Kidney (tissue), 13 donors: ENCODE measurements at regions not wholly inside any gene's neighbourhood (a gene's known extent, or its start where the extent isn't known, plus 50 kb on each side); places are given as distances from the start of the nearest gene placed in this dataset.

Experiments used
- DNase-seq, 5 donors: peaks; one replicate each; pipeline ENCODE4 v3.0.0-alpha.2; 2013 to 2020
- FAIRE-seq: peaks from 2 replicates; lab custom pipeline; 2012; peaks lifted over from hg19 to GRCh38; lab: Jason Lieb, UNC
- H3K27ac ChIP-seq, 2 donors: one replicate each; pipeline ENCODE4 v1.7.0; 2013; ENCODE audit warnings: low read depth in 2 of 2, low read length in 2 of 2, inconsistent platforms in 1 of 2
- H3K27me3 ChIP-seq: one replicate; pipeline ENCODE4 v1.7.1; 2013; ENCODE audit warnings: low read length, inconsistent platforms; ENCODE audit not compliant: control insufficient read depth, insufficient read depth
- H3K36me3 ChIP-seq, 3 donors: one replicate each; pipeline versions ENCODE4 v1.7.0 to v1.7.1; 2013; ENCODE audit warnings: low read length in 3 of 3, control low read depth in 1 of 3, inconsistent platforms in 1 of 3; ENCODE audit not compliant: insufficient read depth in 3 of 3, control insufficient read depth in 2 of 3
- H3K4me1 ChIP-seq, 3 donors: one replicate each; pipeline versions ENCODE4 v1.7.0 to v1.7.1; 2013; ENCODE audit warnings: low read length in 3 of 3, inconsistent platforms in 1 of 3, low read depth in 1 of 3; ENCODE audit not compliant: control insufficient read depth in 2 of 3, insufficient read depth in 2 of 3
- H3K4me3 ChIP-seq, 3 donors: one replicate each; pipeline versions ENCODE4 v1.7.0 to v1.8.1; 2013; ENCODE audit warnings: low read length in 3 of 3, control low read depth in 1 of 3, inconsistent platforms in 1 of 3
- H3K9ac ChIP-seq, 3 donors: one replicate each; pipeline versions ENCODE4 v1.7.0 to v1.7.1; 2013; ENCODE audit warnings: low read length in 3 of 3, control low read depth in 1 of 3, inconsistent platforms in 1 of 3
- H3K9me3 ChIP-seq, 3 donors: one replicate each; pipeline versions ENCODE4 v1.7.0 to v1.7.1; 2013; ENCODE audit warnings: low read length in 3 of 3, control low read depth in 1 of 3, inconsistent platforms in 1 of 3; ENCODE audit not compliant: control insufficient read depth in 2 of 3, insufficient read depth in 1 of 3
- CTCF ChIP-seq: IDR thresholded peaks from 3 replicates; pipeline ENCODE4 v1.5.1; 2012; ENCODE audit warnings: mild to moderate bottlenecking, moderate library complexity, borderline replicate concordance; ENCODE audit not compliant: insufficient read depth; ENCODE audit errors: extremely low read depth
- intact Hi-C: fragments of 100-400 bp; cut with DNase I; formaldehyde crosslinking; loops from one replicate; pipeline ENCODE4 v1.11.1; 2022
- donor health status: control.
- donor health status: control.
- donor health status: control.
- donor health status: control.
- donor health status: control.
- donor health status: DM: yes; HTN: yes; CAD: no.
- donor health status: Normal renal cell carcinoma (clear cell type).

- no peak overlapping the region for H3K9ac ChIP-seq
- H3K4me1 ChIP-seq = no peaks in the 10 kb centered on the region
- DNase-seq (no peak), FAIRE-seq (peak; percentile 77)
- no peak overlapping the region for H3K4me3 ChIP-seq
- H3K27me3 ChIP-seq = no peaks in the 10 kb centered on the region
- TF ChIP-seq CTCF = no peak
- intact Hi-C loops = no loop called here
- no peak overlapping the region for H3K27ac ChIP-seq
- no peaks in the 10 kb centered on the region for H3K36me3 ChIP-seq
- no peaks in the 10 kb centered on the region for H3K9me3 ChIP-seq
These were observed 703.0 kb upstream of the ZNF385D start for GRCh38 chr3:22453906-22454535.

- H3K4me3 ChIP-seq = no peak overlapping the region
- no peaks in the 10 kb centered on the region for H3K4me1 ChIP-seq
- no peak overlapping the region for H3K9ac ChIP-seq
- H3K27ac ChIP-seq = no peak overlapping the region
- no peaks in the 10 kb centered on the region for H3K36me3 ChIP-seq
- H3K9me3 ChIP-seq = no peaks in the 10 kb centered on the region
- FAIRE-seq (no peak), DNase-seq (no peak)
- no peak for TF ChIP-seq CTCF
- H3K27me3 ChIP-seq = no peaks in the 10 kb centered on the region
- intact Hi-C loops = no loop called here
These were observed 719.0 kb upstream of the ZNF385D start for GRCh38 chr3:22469995-22470394.

- Histone ChIP-seq H3K4me3 (no peak overlapping the region), H3K9me3 (no peaks in the 10 kb centered on the region), H3K27ac (no peak overlapping the region), H3K9ac (no peak overlapping the region), H3K36me3 (no peaks in the 10 kb centered on the region), H3K27me3 (no peaks in the 10 kb centered on the region), H3K4me1 (no peaks in the 10 kb centered on the region)
- no peak for FAIRE-seq
- intact Hi-C loops = no loop called here
- no peak for TF ChIP-seq CTCF
- no peak for DNase-seq
These were observed 720.5 kb upstream of the ZNF385D start for GRCh38 chr3:22471557-22471956.
